HG03159 (cell line): ENCODE measurements at regions not wholly inside any gene's neighbourhood (a gene's known extent, or its start where the extent isn't known, plus 50 kb on each side); places are given as distances from the start of the nearest gene placed in this dataset.
"Not testable (repeated sequence)": the region's sequence is repeated elsewhere in the genome, so short reads cannot be mapped to it uniquely, and the experiment has no call there.

Source experiments
- ATAC-seq: cut with Tn5 transposase; IDR thresholded peaks from one replicate; pipeline ENCODE4 v1.9.1; 2021; ENCODE audit warnings: mild to moderate bottlenecking, moderate library complexity; ENCODE audit not compliant: unreplicated experiment

DNA sequence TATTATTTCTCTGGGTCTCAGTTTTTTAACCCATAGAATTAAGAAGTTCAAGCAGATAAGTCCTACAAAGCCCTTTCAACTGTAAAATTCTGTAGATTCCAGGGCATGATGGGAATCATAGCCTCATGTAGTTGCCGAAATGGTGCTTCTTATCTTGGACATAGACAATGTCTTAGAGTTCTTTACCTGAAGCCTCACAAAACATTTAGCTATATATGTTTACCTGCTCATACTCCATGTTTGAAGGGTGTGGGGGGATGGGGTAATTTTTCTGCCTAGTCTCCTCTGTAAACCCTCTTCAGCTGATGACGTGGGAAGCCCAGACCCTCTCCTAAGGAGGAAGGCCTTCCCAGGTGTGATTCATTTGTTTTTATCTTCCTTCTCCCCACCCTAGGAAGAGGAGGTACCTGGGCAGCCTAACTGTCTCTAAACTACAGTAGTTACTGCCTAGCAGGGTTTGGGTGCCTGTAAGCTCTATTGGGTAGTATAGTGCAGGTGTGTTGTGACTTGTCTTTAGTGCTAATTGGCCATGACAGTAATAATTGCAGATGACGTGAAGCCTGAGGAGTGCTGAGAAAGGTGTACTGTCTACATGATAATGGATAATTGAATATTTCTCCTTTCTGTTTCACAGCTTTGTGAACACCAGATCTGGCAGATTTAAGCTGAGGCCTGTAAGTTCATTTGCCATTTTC, 230.8 kb downstream of the TFAP2B start:
- no peak for ATAC-seq

DNA sequence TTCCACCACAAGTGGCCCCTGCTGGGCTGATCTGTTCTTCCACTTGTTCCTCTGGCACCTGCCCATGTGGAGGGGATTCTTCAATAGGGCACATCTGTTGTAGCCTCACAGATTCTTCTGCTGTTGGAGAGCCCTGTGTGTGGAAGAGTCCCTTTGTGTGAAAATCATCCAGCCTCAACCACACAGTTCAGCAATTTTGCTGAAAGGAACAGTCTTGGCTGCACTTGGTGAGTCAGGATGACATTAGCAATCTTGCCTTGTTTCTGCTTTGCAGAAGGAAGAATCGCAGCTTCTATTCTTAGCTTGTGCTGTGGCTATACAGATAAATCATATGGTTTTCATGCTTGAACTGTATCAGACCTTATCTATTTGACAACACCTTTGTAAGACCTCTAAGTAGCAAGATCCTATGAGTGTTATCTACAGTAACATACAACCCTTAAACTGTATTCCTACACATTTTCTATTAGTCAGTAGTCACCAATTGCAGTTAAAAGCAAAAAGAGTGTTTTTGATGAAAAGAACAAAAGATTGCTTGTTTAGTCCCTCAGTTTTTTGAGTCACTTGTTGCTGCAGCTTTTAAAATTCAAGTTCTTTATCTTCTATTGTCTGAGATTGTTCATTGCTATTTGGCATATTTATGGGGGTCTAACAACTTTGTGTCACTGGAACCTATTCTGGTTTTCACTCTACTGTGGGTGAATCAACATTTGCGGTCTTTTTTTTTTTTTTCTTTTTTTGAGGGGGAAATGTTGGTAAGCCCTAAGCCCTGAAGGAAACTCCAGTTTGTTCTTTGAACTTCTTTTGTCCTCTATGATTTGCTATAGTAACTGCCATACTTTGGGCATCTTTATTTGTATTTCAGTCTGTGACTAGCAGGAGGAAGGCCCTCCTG, 231.6 kb downstream of the TFAP2B start:
- no peak for ATAC-seq

DNA sequence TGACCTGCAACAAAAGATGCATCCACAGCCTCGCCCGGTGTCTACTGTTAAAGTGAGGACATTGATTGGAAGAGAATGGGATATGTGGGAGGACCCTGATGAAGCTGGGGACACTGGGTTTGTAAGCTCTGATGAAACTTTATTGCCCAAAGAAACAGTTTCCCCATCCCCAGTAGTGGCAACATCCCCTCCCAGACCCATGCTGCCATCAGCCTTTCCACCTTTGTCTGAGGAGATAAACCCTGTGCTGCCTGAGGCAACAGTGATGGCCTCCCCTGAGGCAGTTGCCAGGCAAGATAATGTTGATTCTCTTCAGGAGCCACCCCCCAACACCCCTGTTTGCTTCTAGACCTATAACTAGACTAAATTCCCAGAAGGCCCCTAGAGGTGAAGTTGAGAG, 234.0 kb downstream of the TFAP2B start:
- not testable (repeated sequence) for ATAC-seq

DNA sequence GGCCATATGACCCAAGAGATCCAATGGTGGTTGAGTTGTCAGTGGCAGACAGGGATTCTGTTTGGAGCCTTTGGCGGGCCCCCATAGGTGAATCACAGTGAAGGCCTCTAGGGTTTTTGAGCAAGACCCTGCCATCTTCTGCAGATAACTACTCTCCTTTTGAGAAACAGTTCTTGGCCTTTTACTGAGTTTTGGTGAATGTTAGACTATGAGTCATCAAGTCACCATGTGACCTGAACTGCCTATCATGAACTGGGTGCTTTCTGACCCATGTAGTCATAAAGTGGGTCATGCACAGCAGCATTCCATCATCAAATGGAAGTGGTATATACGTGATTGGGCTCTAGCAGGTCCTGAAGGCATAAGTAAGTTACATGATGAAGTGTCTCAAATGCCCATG, 236.6 kb downstream of the TFAP2B start:
- ATAC-seq = not testable (repeated sequence)

DNA sequence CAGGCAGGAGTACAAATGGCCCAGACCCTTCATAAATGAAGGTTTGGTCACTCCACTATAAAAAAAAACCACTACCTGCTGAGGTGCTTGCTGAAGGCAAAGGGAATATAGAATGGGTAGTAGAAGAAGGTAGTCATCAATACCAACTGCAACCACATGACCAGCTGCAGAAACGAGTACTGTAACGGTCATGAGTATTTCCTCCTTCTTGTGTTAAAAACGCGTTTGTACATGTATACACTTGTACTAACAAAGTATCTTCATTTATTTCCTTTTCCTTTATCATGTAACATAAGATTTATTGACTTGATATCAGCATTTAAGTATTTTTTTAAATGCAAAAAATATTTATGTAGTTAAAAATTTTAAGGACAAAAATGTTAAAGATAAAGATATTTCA, 238.6 kb downstream of the TFAP2B start:
- ATAC-seq = no peak

DNA sequence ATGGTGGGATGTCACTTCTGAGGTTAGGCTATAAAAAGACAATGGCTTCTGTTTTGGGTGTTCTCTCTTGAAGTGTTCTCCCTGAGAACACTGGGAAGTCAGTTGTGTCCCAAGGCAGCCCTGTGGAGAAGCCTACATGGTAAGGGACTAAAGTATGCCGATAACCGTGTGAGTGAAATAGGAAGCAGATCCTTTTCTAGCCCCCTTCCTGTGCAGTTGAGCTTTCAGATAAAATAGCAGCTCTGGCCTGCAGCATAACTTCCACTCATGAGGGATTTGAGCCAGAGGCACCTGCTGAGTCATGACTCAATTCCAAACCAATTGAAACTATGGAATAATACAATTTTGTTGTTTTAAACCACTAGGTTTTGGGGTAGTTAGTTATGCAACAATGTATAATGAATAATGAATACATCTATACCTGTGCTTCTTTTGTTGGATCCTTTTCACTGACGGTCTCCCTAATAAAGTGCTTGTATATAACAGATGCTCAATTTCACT, 241.6 kb downstream of the TFAP2B start:
- no peak for ATAC-seq

DNA sequence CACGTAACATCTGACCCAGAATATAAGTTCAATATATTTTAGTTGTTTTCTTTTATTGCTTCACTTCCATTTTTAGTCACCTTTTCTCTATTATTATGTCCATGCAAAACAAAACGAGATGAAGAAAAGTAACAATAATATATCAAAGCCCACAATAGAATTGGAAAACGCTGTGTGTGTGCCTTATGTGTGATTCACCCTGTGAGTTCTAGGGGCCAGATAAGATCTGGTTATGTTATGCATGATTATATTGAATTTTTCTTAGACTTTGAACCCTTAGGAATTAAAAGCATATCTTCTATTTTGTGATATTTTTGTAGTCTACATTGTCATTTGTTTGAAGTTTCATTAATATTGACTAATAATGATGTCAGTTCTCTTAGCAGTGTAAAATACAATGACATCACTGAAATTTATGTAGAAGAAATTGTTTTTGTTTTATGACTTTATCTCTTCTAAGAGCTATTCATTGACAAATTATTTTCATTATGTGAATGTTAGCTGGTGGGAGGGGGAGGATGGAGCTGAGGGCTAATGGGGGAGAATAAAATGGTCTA, 243.6 kb downstream of the TFAP2B start:
- ATAC-seq = no peak

DNA sequence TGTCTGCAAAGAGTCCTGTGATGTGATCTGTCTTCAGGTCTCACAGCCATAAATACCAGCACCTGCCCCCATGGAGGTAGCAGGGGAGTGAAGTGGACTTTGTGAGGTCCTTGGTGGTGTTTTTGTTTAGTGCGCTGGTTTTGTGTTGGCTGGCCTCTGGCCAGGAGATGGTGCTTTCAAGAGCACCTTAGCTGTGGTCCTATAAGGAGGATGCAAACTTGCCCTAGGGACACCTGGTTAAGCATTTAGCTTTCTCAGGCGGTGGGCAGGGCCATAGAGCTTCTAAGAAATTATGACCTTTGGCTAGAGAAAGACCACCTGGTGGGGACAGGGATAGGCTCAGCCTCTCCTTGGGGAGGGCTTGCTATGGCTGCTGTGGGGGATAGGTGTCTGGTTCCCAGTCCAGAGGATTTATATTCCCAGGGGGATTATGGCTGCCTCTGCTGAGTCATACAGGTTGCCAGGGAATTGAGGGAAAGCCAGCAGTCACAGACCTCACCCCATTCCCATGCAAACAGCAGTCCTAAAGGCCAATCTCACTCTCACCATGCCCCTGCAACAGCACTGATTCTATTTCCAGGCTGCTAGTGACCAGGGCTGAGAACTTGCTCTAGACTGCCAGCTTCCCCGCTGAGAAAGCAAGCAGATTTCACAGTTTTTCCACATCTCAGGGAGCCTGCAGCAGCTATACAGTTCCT, 259.3 kb downstream of the TFAP2B start:
- no peak for ATAC-seq

DNA sequence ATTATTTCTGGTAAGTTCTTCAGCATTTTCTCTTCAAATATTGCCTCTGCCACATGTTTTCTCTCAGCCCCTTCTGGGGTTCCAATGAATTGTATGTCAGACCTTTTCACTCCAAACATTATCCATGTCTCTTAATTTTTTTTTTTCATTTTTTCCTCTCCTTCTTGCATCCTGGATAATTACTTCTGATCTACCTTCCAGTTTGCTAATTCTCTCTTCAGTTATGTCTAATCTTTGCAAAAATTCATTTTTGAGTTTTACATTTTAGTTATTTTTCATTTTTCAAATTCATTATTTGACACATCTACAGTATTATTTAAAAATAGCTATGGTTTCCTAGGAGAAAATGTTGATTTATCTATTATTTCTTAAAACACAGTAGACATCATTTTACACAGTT, 271.7 kb downstream of the TFAP2B start:
- no peak for ATAC-seq

DNA sequence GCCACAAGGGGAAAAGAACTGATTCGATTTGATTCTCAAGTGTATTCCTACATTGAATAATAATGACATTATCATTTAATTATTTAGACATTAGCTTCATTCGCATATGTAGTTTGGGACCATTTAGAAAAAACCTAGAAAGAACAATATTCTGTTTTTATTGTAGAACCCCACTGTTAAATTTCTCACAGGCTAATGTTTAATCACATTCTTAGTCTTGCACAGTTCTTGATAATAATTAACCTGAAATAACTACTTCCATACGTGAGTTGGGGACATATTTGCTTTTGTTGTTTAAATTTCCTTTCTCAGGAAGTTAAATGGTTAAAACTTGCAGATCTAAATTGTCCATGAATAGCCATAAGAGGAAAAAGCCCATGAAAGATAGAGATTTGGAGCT, 275.2 kb downstream of the TFAP2B start:
- no peak for ATAC-seq

DNA sequence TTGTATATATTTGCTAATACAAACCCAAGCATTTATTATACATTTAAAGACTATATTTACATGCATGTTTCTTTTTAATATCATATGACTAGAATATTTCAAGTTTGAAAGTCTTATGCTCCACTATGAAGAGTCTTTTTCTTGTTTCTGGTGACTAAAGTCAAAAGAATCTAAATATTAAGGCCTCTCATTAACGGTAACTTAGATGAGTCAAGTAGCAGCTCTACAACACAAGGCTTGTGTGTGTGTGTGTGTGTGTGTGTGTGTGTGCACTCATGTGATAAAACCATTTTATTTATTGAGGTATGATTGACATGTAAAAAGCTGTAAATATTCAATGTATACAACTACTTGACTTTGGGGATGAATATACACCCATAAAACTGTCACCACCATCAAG, 275.6 kb downstream of the TFAP2B start:
- ATAC-seq = no peak

DNA sequence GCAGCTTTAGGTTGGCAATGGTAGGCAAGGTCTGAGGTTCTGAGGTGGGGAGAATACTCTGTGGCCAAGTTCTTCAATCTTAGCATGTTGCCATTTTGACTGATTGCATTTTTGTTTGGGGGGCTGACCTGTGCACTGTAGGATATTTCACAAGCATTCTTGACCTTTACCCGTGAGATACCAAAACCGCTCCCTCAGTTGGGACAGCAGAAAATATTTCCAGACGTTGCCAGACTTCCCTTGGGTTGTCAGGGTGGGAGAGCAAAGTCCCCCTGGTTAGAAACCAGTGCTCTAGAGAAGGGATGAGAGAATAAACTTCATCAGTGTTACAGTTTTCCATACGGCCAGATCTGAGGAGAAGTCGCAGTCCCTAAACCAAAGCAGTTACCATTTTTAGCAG, 279.6 kb downstream of the TFAP2B start:
- no peak for ATAC-seq

DNA sequence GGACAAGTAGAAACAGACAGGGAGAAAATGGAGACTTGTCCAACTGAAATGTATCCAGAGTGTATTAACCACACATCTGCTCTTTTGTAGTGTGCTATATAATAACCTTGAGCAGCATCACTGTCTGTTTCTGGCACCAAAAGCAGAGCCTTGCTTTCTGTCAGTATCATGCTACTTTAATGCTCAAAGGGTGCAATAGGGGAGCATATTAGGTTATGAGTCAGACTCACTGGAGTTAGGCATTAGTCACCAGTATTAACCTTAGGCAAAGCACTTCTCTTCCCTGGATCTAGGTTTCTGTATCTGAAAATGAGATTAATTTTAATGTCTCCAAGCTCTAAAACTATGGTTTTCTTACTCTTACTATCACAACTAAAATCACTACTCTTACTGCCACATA, 280.1 kb downstream of the TFAP2B start:
- ATAC-seq = no peak

DNA sequence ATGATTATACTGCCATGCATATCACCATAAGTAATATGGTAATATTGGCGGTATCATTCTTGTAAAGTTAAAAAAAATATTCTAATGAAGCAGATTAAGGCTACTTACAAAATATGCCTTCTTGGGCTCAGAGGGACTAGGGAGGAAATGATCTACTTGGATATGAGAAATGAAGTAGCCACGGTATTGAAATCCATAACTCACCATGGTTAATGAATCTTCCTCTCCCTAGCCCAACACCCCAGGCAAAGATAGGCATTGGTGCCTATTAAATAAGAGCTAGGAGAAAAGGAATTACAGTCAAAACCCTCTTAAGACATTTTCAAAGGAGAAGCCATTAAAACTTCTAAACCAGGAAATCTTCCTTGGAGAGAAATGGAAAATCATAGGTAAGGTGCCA, 280.5 kb downstream of the TFAP2B start:
- no peak for ATAC-seq

DNA sequence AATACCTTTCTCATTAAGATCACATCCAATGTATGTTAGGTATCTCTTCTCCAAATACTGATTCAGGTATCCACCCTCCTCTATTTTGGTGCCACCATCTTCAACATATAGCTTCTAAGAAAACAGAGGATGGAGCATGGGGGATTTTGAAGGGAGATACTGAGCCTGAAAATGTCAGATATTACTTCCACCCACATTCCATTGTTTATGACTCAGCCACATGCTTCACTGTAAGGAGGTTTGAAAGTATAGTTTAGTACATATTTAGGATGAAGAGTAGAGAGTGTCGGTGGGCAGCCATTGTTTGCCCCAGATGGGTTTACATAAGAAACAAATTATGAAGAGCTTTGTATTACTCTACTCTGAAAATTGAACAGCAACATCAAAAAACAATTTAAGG, 286.7 kb downstream of the TFAP2B start:
- no peak for ATAC-seq

DNA sequence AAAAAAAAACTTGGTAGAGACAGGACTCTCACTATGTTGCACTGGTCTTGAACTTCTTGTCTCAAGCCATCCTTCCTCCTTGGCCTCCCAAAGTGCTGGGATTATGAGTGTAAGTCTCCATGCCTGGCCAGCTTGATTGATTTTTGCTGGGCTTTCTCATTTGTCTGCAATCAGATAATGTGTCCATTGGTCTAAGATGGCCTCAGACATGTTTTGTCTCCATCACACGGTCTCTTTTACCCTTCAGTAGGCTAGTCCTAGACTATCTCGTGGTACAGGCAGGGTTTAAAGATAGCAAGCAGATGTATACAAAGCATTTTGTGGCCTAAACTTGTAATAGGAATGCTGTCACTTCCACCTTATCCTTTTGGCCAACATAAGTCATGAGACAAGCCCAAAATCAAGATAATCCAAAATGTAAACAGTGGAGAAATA, 289.1 kb downstream of the TFAP2B start:
- ATAC-seq = no peak

DNA sequence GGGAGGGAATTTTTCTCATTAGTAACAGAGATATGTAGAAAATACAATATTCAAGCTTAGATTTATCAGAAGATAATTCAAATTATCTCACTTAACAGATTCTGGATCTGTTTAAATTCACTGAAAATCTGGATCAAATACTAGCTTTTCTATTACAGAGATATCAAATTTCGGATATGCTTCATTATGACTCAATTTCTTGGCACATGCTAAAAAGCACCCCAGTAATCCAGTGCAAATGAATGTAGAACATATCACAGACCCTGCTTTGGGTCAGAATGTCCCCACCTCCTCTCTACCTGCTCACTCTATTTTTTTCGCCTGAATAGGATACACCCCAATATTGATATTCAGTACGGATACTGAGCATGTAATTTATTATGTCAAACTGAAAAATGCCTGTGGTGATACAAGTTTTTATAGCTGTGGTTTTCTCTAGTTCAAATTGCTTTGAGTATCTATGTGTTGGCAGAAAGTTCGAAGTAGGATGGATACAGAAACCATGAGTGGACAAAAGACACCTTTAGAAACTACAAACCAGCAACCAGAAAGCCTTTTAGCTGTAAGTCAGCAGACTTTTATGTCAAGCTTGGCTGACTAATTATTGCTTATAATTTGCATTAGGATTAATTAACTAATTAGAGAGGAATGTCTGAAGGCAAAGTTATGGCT, 290.0 kb downstream of the TFAP2B start:
- ATAC-seq = no peak

DNA sequence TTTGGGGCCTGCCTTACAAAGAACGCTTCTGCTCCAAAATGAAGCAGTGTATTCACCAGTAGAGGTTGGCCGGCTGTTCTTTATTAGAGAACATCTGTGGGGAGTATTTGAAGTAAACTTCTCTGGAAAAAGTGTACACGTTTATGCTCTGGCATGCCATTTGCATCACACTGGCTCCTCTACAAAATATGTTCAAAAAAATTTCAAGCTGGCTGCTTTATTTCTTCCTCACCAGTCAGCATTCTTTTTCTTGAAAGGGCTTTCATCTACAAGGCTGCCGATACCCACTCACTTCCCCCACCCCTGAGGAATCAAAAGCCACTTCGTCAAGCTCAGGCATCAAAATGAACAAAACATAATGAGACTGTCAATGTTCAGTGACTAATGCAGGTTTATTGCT, 294.1 kb downstream of the TFAP2B start:
- no peak for ATAC-seq

DNA sequence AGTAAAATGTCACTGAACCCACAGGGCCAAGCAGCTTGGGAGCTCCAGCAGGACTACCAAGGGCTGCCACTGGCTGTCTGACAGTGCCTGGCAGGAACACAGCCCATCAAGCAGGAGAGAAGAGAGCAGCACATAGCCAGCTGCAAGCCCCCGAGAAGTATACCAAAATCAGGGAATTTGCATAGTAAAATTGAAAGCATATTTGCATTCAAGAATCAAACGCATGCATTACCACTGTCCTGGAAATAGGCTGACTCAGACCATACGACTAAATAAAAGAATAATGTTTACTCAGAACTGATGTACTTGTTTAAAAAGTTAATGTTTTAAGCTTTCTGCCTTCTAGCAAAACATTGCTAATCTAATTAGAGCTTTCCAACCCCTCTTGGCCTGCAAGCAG, 298.1 kb downstream of the TFAP2B start:
- ATAC-seq = no peak

DNA sequence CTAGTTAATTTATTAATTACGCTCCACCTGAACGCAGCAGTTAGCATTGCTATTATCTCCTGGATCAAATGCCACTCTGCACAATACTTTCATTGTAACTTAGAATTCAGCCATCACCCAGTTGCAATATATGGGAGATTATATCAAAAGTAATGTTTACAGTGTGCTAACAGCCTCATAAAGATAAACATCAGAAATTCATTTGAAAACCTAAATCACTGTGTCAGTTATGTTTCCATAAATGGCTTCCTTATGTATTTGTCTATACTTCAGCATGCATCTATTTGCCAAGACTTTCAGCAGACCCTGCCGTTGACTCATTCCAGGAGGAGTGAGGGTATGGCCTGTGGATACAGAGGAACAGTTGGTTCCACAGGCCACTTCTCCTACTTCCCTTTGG, 300.1 kb downstream of the TFAP2B start:
- no peak for ATAC-seq

DNA sequence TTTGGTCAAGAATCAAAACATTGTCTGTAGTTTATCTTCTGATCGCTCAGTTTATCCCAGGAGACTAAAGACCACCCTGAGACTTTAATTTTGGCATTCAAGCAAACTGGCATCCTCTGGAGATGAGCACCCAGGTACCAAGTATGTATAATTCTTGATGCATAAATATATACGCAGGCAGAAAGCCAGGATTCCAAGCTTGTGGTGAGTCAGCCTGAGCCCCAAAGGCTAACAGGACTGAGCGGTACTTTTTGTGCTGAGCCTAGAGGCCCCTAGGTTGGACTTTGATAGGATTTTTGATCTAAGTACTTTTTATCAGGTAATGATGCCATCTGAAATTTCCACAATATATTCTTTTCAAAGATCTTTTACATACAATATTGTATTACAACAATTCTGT, 301.3 kb downstream of the TFAP2B start:
- ATAC-seq = no peak
